GM19328 (cell line): ENCODE measurements at regions not wholly inside any gene's neighbourhood (a gene's known extent, or its start where the extent isn't known, plus 50 kb on each side); places are given as distances from the start of the nearest gene placed in this dataset.

Source experiments
- ATAC-seq: cut with Tn5 transposase; IDR thresholded peaks from one replicate; pipeline ENCODE4 v1.9.1; 2021; ENCODE audit warnings: mild to moderate bottlenecking, moderate library complexity; ENCODE audit not compliant: unreplicated experiment

DNA sequence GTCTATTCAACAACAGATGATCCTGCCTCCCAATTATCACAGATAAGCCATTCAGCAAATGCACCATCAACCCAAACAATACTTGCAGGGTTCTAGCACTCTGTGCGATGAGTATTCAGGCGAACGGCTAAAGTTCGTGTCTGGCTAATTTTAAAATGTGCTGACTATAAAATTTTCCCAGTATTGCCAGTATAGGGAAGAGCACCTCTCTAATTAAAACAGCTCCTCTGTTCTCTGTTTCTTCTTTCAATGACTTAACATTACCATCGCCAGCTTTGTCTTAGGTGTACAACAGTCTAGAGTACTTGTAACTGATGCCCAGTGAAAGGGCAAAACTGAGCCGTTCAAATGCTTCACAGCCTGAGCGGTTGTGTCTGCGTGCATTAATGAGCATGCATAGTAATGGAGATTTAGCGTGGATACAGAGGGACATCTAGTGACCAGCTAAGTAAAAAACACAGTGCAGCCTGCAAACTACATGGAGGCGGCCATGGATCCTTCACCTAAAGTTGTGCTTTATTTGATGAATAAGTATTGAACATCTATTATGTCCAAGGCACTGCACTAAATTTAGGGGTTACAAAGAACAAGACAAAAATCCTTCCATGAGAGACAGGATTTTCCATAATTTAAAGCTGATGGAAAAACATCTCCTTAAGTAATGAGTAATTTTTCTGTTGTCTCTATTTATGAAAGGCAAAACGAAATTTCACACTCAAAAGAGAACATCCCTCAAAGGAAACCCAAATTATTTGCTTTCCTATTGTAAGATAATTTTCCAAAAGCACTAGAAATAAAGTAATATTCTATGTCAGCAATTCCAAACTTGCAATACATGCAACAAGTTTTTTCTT, 120.0 kb downstream of the SETD4 start:
- ATAC-seq, result no peak

GRCh38 chr21:35938446-35938845, 121.9 kb downstream of the SETD4 start:
- no peak for ATAC-seq

GRCh38 chr21:35933466-35933865, 126.9 kb downstream of the SETD4 start:
- no peak for ATAC-seq

- ATAC-seq, result peak; percentile 75
These were observed 128.0 kb downstream of the SETD4 start for GRCh38 chr21:35932232-35932911.

DNA sequence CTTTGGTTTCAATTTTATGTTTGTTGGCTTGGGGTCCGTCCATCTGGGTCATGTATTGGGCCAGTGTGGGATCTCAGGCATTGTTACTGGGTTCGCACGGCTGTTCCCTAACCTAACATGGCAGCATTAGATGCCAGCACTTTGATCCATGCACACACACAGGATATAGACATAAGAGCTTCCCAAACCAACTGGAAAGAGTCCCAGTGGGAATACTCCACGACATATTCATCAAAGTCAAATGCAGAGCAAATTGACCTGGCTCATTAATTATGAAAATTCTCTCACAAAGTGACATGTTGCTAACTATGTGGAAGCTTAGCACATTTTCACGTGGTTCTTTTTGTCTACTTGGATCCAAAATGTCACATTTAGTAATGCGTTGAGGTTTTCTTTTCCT, 130.4 kb downstream of the SETD4 start:
- ATAC-seq, result no peak

DNA sequence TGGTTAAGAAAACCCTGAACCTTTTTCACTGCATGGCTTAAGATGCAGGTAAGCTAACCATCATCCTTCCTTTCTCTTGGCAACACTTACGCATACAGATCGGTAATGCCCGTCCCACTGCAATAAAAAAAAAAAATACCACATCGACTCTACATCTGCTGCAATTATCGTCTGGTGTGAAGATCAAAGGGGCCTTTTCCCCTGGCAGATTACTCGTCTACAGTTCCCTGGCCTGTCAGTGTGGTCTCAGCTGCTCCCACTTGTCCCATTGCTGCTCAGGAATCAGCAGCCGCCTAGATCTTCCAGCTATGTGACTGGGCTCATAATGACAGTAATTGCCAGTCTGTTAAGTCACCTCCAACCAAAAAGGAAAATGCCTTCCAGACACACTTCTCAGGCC, 133.1 kb downstream of the SETD4 start:
- ATAC-seq, result no peak

GRCh38 chr21:35926003-35926740, 134.2 kb downstream of the SETD4 start:
- ATAC-seq, result no peak

GRCh38 chr21:35925497-35925896, 134.8 kb downstream of the SETD4 start:
- no peak for ATAC-seq

GRCh38 chr21:35924714-35925301, 135.5 kb downstream of the SETD4 start:
- no peak for ATAC-seq

DNA sequence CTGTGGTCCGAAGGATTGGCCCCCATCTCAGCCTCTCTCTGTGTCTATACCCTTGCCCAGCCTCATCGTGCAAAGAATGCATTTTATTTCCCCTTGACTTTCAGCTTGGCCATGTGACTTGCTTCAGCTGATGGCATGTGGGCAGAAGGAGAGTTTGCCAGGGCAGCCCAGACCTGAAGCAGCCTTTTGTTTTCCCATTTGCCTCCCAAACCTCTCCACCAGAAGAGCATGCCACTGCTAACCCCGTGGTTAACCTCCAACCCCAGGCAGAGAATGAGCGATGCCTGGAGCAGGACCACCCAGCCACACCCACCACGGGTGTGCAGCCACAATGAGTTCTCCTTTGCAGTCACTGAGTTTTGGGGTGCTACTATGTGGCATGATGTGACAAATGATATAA, 136.4 kb downstream of the SETD4 start:
- no peak for ATAC-seq

- no peak for ATAC-seq
These were observed 137.7 kb downstream of the SETD4 start for GRCh38 chr21:35922618-35923017.

- ATAC-seq, result no peak
These were observed 138.9 kb downstream of the SETD4 start for GRCh38 chr21:35921471-35921870.

DNA sequence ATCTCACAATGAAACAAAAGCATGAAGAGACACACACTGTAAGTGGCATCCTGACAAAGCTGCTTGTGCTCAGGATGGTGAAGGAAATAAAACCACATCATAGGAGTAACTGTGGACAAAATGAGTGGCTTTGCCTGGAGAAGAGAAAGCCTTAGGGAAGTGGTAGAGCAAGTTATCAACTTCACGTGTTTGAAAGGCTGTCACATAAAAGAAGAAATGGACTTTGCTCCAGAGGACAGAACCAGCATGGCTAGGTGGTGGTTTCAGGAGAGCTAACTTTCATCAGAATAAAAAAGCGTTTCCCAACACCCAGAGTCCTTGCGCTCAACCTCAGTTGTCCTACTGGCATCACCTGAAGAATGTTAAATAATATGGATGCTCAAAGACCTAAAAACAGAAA, 139.9 kb downstream of the SETD4 start:
- ATAC-seq, result no peak

DNA sequence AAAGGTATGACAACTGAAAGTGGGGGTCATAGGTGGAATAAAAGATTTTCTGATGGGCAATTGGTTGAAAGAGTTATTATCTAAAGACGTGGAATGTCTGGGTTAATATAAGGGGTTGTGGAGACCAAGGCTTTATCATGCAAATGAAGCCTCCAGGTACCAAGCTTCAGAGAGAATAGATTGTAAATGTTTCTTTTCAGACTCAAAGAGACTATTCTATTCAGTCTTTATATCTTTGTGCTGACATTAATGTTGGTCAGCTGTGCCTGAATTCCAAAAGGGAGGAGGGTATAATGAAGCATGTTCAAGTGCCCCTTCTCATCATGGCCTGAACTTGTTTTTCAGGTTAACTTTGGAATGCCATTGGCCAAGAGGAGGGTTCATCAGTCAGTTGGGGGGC, 145.3 kb downstream of the SETD4 start:
- no peak for ATAC-seq

DNA sequence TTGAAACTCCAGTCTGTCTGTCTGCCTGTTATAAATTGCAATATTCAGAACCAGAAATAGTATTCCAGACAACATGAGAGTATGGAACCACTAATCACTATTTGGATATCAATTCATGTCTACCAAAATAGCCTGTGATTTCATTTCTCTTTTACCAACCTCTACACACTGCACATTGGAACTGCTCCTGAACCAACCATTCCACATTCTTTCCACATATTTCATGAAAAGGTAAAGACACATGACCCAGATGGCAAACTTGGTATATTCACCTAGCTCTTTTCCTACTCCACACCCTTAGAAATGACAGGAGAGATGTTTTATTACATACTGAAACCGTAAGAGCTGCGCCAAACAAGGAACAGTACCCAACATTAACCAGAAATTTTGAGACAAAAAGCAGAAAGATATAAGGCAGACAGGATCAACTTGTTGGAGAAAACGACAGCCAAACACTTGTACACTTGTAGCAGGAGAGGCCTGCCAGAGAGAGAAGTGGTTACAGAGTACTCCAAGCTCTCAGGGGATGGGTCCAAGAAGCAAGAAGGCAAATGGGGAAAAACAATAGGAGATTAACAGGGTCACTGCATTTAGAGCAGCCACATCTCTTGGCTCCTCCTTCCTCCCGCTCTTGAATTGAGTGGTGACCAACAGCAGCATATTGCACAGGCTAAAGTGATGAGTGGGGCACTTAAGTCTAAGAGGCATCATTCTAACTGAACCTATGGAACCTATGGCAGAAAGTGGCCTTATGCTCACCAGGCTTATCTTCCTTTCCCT, 148.7 kb downstream of the SETD4 start:
- no peak for ATAC-seq

- no peak for ATAC-seq
These were observed 150.7 kb downstream of the SETD4 start for GRCh38 chr21:35909456-35910223.

DNA sequence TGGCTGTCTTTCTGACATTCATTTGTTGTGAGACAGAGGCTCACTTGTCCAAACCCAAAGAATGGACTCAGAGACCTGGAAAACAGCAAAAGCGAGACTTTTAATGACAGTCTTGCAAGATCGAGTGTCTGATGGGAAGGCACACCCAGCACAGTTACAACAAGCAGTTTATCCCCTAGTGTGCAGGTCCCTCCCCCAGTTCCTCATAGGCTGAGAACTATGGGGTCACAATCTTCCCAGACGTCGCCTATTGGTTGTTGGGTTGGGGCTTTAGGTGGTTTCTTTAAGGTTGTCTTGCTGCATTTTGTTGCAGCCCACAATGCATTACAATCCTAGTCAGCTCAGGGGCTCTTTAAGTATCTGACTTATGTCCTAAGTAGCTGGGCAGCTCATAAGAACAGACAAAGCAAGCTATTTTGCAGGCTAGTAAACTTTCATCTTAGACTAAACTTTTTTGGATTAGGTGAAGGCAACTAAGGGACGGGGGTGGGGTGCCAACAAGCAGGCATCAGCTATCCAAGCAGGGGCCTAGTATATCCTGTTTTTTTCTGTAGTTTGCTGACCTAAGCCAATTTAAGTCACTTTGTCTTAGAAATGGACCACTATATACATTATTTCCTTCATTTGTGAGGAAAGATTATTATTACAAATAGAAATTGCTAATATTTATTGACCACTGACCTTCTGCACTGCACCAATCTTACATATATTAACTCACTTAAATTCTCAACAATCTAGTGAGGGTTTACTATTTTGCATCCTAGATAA, 151.8 kb downstream of the SETD4 start:
- ATAC-seq, result no peak

DNA sequence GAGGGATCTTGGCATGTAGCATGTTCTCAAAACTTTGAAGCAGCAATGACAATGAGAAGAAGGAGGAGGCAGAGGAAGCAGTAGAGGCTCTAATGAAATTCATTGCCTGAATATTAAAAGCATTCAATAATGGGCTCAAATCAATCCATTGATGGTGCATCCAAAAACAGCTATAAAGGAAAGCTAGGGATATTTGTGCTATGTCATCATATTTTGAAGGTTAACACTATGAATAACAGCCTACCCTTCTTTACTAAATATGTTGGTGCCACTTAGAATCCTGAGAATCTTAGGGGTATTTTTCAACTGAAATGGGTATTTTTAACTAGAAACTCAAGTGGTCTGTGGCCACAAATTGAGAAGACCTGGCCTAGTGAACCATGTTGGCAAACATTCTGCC, 153.7 kb downstream of the SETD4 start:
- ATAC-seq, result no peak

GRCh38 chr21:35905963-35906345, 154.4 kb downstream of the SETD4 start:
- ATAC-seq, result no peak
